CD14-positive monocyte (primary cell): ENCODE measurements at regions not wholly inside any gene's neighbourhood (a gene's known extent, or its start where the extent isn't known, plus 50 kb on each side); places are given as distances from the start of the nearest gene placed in this dataset.

Source experiments
- DNase-seq, 3 donors: peaks; one replicate each; pipeline ENCODE4 v3.0.0-alpha.2; 2011 to 2022
- H2AFZ ChIP-seq: 2 replicates; pipeline ENCODE4 v1.6.0; 2012; ENCODE audit warnings: mild to moderate bottlenecking, low read depth, low read length, inconsistent platforms; ENCODE audit not compliant: insufficient read depth, poor library complexity, severe bottlenecking
- H3K27ac ChIP-seq, 2 donors: 1 replicate in 1 of 2; 2 replicates in 1 of 2; pipeline ENCODE4 v1.5.1; 2012 to 2013; ENCODE audit warnings: low read length in 2 of 2, control low read depth in 1 of 2, inconsistent platforms in 1 of 2, low read depth in 1 of 2, mild to moderate bottlenecking in 1 of 2
- H3K27me3 ChIP-seq, 2 donors: one replicate each; pipeline versions ENCODE4 v1.6.0 to v1.6.1; 2011 to 2013; ENCODE audit warnings: low read length in 2 of 2; ENCODE audit not compliant: control insufficient read depth in 2 of 2, insufficient read depth in 2 of 2
- H3K36me3 ChIP-seq, 2 donors: replicated peaks in 1 of 2; 1 replicate in 1 of 2; 2 replicates in 1 of 2; pipeline versions ENCODE4 v1.5.1 to v1.6.1; 2012 to 2013; ENCODE audit warnings: low read length in 2 of 2, control low read depth in 1 of 2, inconsistent platforms in 1 of 2, mild to moderate bottlenecking in 1 of 2; ENCODE audit not compliant: insufficient read depth in 2 of 2, control insufficient read depth in 1 of 2
- H3K4me1 ChIP-seq, 2 donors: 1 replicate in 1 of 2; 2 replicates in 1 of 2; pipeline versions ENCODE4 v1.5.1 to v1.6.1; 2012 to 2013; ENCODE audit warnings: low read length in 2 of 2, control low read depth in 1 of 2, inconsistent platforms in 1 of 2, mild to moderate bottlenecking in 1 of 2, moderate library complexity in 1 of 2; ENCODE audit not compliant: insufficient read depth in 2 of 2, control insufficient read depth in 1 of 2
- H3K4me2 ChIP-seq: replicated peaks from 2 replicates; pipeline ENCODE3; 2012; ENCODE audit warnings: low read length, moderate library complexity, mild to moderate bottlenecking; ENCODE audit not compliant: poor library complexity, severe bottlenecking; ENCODE audit errors: extremely low read depth
- H3K4me3 ChIP-seq, 3 experiments: fragments of 200-600 bp in 1 of 3; sonication (generic) in 1 of 3; replicated peaks in 1 of 3; 1 replicate in 2 of 3; 2 replicates in 1 of 3; pipeline ENCODE4 v1.5.1; 2011 to 2013; ENCODE audit warnings: low read length in 3 of 3, mild to moderate bottlenecking in 3 of 3, control low read depth in 2 of 3, low read depth in 2 of 3, inconsistent platforms in 1 of 3, moderate library complexity in 1 of 3
- H3K79me2 ChIP-seq: 2 replicates; pipeline ENCODE4 v1.6.0; 2012; ENCODE audit warnings: mild to moderate bottlenecking, control low read depth, inconsistent platforms, low read length, moderate library complexity; ENCODE audit not compliant: insufficient read depth
- H3K9ac ChIP-seq: 2 replicates; pipeline ENCODE4 v1.6.0; 2017; ENCODE audit warnings: low read length, mild to moderate bottlenecking; ENCODE audit not compliant: insufficient read depth, poor library complexity, severe bottlenecking
- H3K9me3 ChIP-seq, 2 donors: replicated peaks in 1 of 2; 1 replicate in 1 of 2; 2 replicates in 1 of 2; pipeline versions ENCODE4 v1.5.1 to v1.6.1; 2012 to 2013; ENCODE audit warnings: low read length in 2 of 2, control low read depth in 1 of 2; ENCODE audit not compliant: control insufficient read depth in 1 of 2, insufficient read depth in 1 of 2
- H4K20me1 ChIP-seq: 2 replicates; pipeline ENCODE4 v1.6.0; 2012; ENCODE audit warnings: mild to moderate bottlenecking, low read length, control low read depth, moderate library complexity; ENCODE audit not compliant: insufficient read depth
- H3K27ac Mint-ChIP-seq, 7 donors: one replicate each; pipeline ENCODE4 v1.8.0; 2020; ENCODE audit warnings: mild to moderate bottlenecking in 7 of 7, mixed read lengths in 7 of 7, moderate library complexity in 6 of 7, inconsistent platforms in 2 of 7
- H3K27me3 Mint-ChIP-seq, 3 donors: one replicate each; pipeline ENCODE4 v1.8.0; 2021 to 2022; ENCODE audit warnings: low read depth in 3 of 3, mild to moderate bottlenecking in 3 of 3, mixed read lengths in 3 of 3, moderate library complexity in 3 of 3, inconsistent platforms in 1 of 3
- H3K36me3 Mint-ChIP-seq, 2 donors: one replicate each; pipeline ENCODE4 v1.8.0; 2020; ENCODE audit warnings: mixed read lengths in 2 of 2, inconsistent platforms in 1 of 2, mild to moderate bottlenecking in 1 of 2
- H3K4me1 Mint-ChIP-seq: one replicate; pipeline ENCODE4 v1.8.0; 2020; ENCODE audit warnings: mild to moderate bottlenecking, mixed read lengths
- H3K4me3 Mint-ChIP-seq, 2 donors: one replicate each; pipeline ENCODE4 v1.8.0; 2020; ENCODE audit warnings: mild to moderate bottlenecking in 2 of 2, mixed read lengths in 2 of 2, moderate library complexity in 1 of 2
- H3K9me3 Mint-ChIP-seq, 7 donors: one replicate each; pipeline ENCODE4 v1.8.0; 2020 to 2022; ENCODE audit warnings: mixed read lengths in 7 of 7, mild to moderate bottlenecking in 6 of 7, moderate library complexity in 6 of 7, inconsistent platforms in 2 of 7
- WGBS: methylation state at CpG from one replicate; pipeline ENCODE4 v1.1.5; 2013; ENCODE audit warnings: missing lambda C conversion rate; ENCODE audit not compliant: insufficient coverage; 5-methylcytosine and 5-hydroxymethylcytosine counted together
- intact Hi-C, 2 donors: fragments of 100-400 bp; cut with micrococcal nuclease; formaldehyde crosslinking; loops; one replicate each; pipeline versions ENCODE4 v1.15.0 to v1.15.1; 2023
- TF ChIP-seq, protein P1 (sequence below): fragments of 200-600 bp; IDR thresholded peaks from one replicate; pipeline ENCODE4 v1.8.0; 2022; ENCODE audit warnings: antibody characterized with exemption, mild to moderate bottlenecking

DNA sequence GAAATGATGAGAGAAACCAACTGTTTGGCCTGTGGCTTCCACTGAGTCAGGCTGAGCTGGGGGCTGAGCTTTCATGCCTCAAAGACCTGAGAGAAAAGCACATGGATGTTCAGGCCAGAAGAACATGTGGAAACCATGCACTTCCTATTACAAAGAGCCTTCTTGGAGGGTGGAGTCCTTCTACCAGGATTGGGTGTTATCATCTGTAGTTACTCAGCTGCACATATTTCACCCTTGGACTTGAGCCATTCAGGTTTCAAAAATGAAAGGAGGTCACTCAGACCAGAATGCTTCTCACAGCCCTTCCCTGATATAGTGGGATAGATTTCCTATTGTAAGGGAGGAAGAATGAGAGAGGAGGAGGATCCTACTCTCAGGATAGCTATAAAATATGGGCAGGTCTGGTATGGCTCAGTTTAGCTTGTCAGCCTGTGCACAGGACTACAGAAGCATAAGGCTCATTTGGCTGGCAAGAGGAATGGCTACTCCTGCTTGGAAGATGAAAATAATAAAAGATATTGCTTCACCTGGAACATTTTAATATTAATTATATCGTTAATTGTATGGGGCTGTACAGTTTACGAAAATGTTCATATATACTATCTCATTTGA lies 173.6 kb upstream of the TMC3 start:
- Mint-ChIP-seq H3K4me1 (no peaks in the 10 kb centered on the region), H3K36me3 (no peaks in the 10 kb centered on the region), H3K27me3 (peaks cover 0 to 2% (median 0%) of the 10 kb centered on the region in 3 donors), H3K27ac (no peak overlapping the region), H3K4me3 (no peak overlapping the region), H3K9me3 (peaks cover 0 to 3% (median 0%) of the 10 kb centered on the region in 7 donors)
- no peak for DNase-seq
- no peak overlapping the region for H3K9ac ChIP-seq
- TF ChIP-seq, protein P1, sequence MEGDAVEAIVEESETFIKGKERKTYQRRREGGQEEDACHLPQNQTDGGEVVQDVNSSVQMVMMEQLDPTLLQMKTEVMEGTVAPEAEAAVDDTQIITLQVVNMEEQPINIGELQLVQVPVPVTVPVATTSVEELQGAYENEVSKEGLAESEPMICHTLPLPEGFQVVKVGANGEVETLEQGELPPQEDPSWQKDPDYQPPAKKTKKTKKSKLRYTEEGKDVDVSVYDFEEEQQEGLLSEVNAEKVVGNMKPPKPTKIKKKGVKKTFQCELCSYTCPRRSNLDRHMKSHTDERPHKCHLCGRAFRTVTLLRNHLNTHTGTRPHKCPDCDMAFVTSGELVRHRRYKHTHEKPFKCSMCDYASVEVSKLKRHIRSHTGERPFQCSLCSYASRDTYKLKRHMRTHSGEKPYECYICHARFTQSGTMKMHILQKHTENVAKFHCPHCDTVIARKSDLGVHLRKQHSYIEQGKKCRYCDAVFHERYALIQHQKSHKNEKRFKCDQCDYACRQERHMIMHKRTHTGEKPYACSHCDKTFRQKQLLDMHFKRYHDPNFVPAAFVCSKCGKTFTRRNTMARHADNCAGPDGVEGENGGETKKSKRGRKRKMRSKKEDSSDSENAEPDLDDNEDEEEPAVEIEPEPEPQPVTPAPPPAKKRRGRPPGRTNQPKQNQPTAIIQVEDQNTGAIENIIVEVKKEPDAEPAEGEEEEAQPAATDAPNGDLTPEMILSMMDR = no peak
- no peaks in the 10 kb centered on the region for H3K27me3 ChIP-seq
- no peak overlapping the region for H3K4me2 ChIP-seq
- no peak overlapping the region for H2AFZ ChIP-seq
- no peaks in the 10 kb centered on the region for H3K79me2 ChIP-seq
- H3K9me3 ChIP-seq = no peaks in the 10 kb centered on the region
- no peak overlapping the region for H3K27ac ChIP-seq
- intact Hi-C loops = no loop called here
- no CpG with 5 or more reads among the region's 2 CpGs for WGBS
- H3K36me3 ChIP-seq = no peaks in the 10 kb centered on the region
- no peak overlapping the region for H3K4me3 ChIP-seq
- H4K20me1 ChIP-seq = no peaks in the 10 kb centered on the region
- H3K4me1 ChIP-seq = no peaks in the 10 kb centered on the region

- H3K36me3 Mint-ChIP-seq = no peaks in the 10 kb centered on the region
- intact Hi-C loops = no loop called here
- TF ChIP-seq, protein P1 = no peak
Measured at GRCh38 chr15:81544385-81544784, 170.4 kb upstream of the TMC3 start.

More at GRCh38 chr15:81544385-81544784, 170.4 kb upstream of the TMC3 start:
- no peaks in the 10 kb centered on the region for H3K79me2 ChIP-seq
- DNase-seq = no peak
- no peak overlapping the region for H2AFZ ChIP-seq
- H3K27ac ChIP-seq = no peak overlapping the region
- Mint-ChIP-seq H3K27me3 (no peaks in the 10 kb centered on the region), H3K4me1 (no peaks in the 10 kb centered on the region), H3K4me3 (no peak overlapping the region), H3K9me3 (peaks cover 0 to 4% (median 0%) of the 10 kb centered on the region in 7 donors), H3K27ac (no peak overlapping the region)
- H3K9ac ChIP-seq = no peak overlapping the region
- H3K9me3 ChIP-seq = no peaks in the 10 kb centered on the region
- H3K27me3 ChIP-seq = no peaks in the 10 kb centered on the region
- H3K4me2 ChIP-seq = no peak overlapping the region
- no peaks in the 10 kb centered on the region for H3K4me1 ChIP-seq
- H3K4me3 ChIP-seq = no peak overlapping the region
- no CpG with 5 or more reads among the region's 2 CpGs for WGBS
- H4K20me1 ChIP-seq = no peaks in the 10 kb centered on the region
- no peaks in the 10 kb centered on the region for H3K36me3 ChIP-seq
